Uterus (tissue), 3 donors: ENCODE measurements at regions not wholly inside any gene's neighbourhood (a gene's known extent, or its start where the extent isn't known, plus 50 kb on each side); places are given as distances from the start of the nearest gene placed in this dataset.
"Not testable (repeated sequence)": the region's sequence is repeated elsewhere in the genome, so short reads cannot be mapped to it uniquely, and the experiment has no call there.

ENCODE experiments used
- DNase-seq, 2 donors: peaks; one replicate each; pipeline ENCODE4 v3.0.0-alpha.2; 2019 to 2020
- H3K27ac ChIP-seq, 2 donors: fragments of 200-600 bp; sonication (generic); 1 replicate in 1 of 2; 2 replicates in 1 of 2; pipeline ENCODE4 v1.5.1; 2016 to 2018
- H3K27me3 ChIP-seq, 2 donors: fragments of 200-600 bp; sonication (generic); one replicate each; pipeline ENCODE4 v1.5.1; 2018 to 2019; ENCODE audit warnings: control low read depth in 1 of 2
- H3K36me3 ChIP-seq, 2 donors: fragments of 200-600 bp; sonication (generic); one replicate each; pipeline ENCODE4 v1.5.1; 2019; ENCODE audit warnings: control low read depth in 1 of 2
- H3K4me1 ChIP-seq, 2 donors: fragments of 200-600 bp; sonication (generic); one replicate each; pipeline ENCODE4 v1.5.1; 2018 to 2019; ENCODE audit warnings: control low read depth in 1 of 2
- H3K4me3 ChIP-seq, 2 donors: fragments of 200-600 bp; sonication (generic); 1 replicate in 1 of 2; 2 replicates in 1 of 2; pipeline ENCODE4 v1.5.1; 2018 to 2019; ENCODE audit warnings: mild to moderate bottlenecking in 1 of 2
- H3K9me3 ChIP-seq, 2 donors: fragments of 200-600 bp; sonication (generic); one replicate each; pipeline ENCODE4 v1.5.1; 2019; ENCODE audit warnings: control low read depth in 1 of 2
- POLR2A ChIP-seq, 2 donors: fragments of 450-650 bp; IDR thresholded peaks; one replicate each; pipeline ENCODE4 v1.6.1; 2016; ENCODE audit warnings: antibody characterized with exemption in 2 of 2, mild to moderate bottlenecking in 1 of 2, moderate library complexity in 1 of 2
- intact Hi-C: fragments of 100-400 bp; cut with DNase I; formaldehyde crosslinking; loops from one replicate; pipeline ENCODE4 v1.15.1; 2023; ENCODE audit warnings: low total_unique reads
- TF ChIP-seq, protein P1 (sequence below), 4 experiments: fragments of 200-600 bp in 2 of 4; fragments of 450-650 bp in 2 of 4; sonication (generic) in 2 of 4; IDR thresholded peaks; one replicate each; pipeline ENCODE4 v1.5.1; 2016 to 2019; ENCODE audit warnings: antibody characterized with exemption in 4 of 4, mild to moderate bottlenecking in 2 of 4, moderate library complexity in 1 of 4
- donor health status: DM: yes; HTN: yes; CAD: no.

DNA sequence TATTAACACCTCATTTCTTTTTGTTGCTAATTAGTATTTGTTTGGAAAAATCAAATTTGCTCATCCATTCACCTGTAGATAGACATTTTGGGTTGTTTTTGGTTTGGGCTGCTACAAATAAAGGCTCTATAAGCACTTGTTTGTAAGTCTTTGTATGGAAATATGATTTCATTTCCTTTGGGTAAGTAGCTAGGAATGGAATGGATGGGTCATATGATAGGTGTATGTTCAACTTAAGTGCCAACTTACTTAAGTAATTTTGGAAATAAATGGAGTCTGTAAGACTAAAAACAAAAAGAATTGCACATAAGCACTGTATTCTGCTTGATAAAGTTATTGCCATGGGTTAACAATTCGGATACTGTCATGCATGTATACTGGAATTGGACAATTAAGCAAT lies 157.7 kb upstream of the NAMPT start:
- no peaks in the 10 kb centered on the region for H3K36me3 ChIP-seq
- H3K4me3 ChIP-seq, result no peak overlapping the region
- TF ChIP-seq, protein P1, sequence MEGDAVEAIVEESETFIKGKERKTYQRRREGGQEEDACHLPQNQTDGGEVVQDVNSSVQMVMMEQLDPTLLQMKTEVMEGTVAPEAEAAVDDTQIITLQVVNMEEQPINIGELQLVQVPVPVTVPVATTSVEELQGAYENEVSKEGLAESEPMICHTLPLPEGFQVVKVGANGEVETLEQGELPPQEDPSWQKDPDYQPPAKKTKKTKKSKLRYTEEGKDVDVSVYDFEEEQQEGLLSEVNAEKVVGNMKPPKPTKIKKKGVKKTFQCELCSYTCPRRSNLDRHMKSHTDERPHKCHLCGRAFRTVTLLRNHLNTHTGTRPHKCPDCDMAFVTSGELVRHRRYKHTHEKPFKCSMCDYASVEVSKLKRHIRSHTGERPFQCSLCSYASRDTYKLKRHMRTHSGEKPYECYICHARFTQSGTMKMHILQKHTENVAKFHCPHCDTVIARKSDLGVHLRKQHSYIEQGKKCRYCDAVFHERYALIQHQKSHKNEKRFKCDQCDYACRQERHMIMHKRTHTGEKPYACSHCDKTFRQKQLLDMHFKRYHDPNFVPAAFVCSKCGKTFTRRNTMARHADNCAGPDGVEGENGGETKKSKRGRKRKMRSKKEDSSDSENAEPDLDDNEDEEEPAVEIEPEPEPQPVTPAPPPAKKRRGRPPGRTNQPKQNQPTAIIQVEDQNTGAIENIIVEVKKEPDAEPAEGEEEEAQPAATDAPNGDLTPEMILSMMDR (IDR thresholded peaks at IDR 0.05), result no peak
- no peak for TF ChIP-seq POLR2A (IDR thresholded peaks at IDR 0.05)
- H3K9me3 ChIP-seq, result no peaks in the 10 kb centered on the region
- H3K27me3 ChIP-seq, result no peaks in the 10 kb centered on the region
- DNase-seq, result no peak
- no peak overlapping the region for H3K27ac ChIP-seq
- H3K4me1 ChIP-seq, result no peaks in the 10 kb centered on the region
- intact Hi-C loops, result no loop called here

GRCh38 chr7:106441343-106441742 lies 156.6 kb upstream of the NAMPT start:
- H3K4me3 ChIP-seq, H3K4me1 ChIP-seq, H3K36me3 ChIP-seq, H3K9me3 ChIP-seq, H3K27ac ChIP-seq, DNase-seq, intact Hi-C loops, H3K27me3 ChIP-seq: not testable (repeated sequence)

GRCh38 chr7:106436933-106437332 lies 152.2 kb upstream of the NAMPT start:
- not testable (repeated sequence) for H3K36me3 ChIP-seq

DNA sequence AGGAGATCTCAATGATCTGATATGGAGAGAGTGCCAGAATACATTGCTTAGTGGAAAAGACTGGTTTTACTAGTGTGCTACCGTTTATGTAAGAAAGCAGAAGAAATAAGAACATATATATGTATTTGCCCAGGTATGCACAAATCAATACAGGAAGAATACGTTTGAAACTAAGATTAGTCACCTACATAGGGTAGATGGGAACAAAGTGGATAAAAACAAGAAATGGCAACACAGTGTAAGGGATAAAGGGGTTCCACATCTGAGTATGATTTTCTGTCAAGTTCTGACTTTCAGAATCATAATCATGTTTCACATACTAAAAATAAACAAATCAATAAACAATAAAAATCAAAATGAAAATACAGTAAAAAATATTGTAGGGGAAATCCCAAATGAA lies 148.6 kb upstream of the NAMPT start:
- no peaks in the 10 kb centered on the region for H3K4me1 ChIP-seq
- H3K9me3 ChIP-seq, result no peaks in the 10 kb centered on the region
- intact Hi-C loops, result no loop called here
- no peak overlapping the region for H3K4me3 ChIP-seq
- no peak overlapping the region for H3K27ac ChIP-seq
- no peaks in the 10 kb centered on the region for H3K27me3 ChIP-seq
- H3K36me3 ChIP-seq, result no peaks in the 10 kb centered on the region
- DNase-seq, result no peak
- TF ChIP-seq, protein P1 (IDR thresholded peaks at IDR 0.05), result no peak
- TF ChIP-seq POLR2A (IDR thresholded peaks at IDR 0.05), result no peak

More at GRCh38 chr7:106436933-106437332, 152.2 kb upstream of the NAMPT start:
- DNase-seq, H3K27ac ChIP-seq, H3K9me3 ChIP-seq, H3K4me1 ChIP-seq, intact Hi-C loops, H3K4me3 ChIP-seq, H3K27me3 ChIP-seq: not testable (repeated sequence)

DNA sequence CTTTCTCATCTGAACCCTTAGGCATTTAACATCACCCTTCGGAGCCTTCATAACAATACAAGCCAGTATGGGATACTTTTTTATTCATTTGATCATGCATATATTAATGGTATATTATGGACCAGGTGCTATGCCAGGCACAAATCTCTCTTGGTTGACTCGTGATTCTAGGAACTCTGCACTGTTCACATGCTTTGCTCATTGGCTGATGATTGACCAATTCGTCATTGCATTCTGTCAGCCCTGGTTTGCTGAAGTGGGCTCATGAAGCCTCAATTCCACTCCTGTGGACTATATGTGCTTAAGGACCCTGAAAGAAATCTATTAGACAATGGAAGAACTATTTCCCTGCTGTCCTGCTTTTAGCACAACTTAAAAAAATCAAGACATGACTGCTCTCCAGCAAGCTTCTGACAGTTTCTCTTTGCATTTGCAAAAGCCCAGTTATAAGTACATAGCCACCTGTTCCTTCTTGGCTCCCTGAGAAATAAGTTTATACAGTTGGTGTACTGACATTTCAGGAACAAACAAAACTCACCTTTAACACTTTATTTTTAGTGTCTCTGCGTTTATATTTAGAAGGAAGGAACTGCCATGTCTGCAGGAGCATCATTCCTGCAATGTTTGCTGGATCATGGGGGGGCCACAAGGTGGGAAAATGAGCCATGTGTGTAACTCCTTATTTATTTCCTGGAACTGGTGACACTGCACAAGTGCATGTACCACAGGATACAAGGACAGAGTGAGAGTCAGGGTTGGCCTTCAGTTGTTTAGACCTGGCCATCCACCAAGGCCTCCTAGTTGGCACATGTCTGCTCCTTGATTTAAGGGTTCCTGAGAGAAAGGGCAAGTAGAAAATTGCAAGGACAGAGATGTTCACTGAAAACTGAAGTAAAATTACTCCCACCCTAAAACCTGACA lies 146.0 kb upstream of the NAMPT start:
- Histone ChIP-seq H3K27me3 (no peaks in the 10 kb centered on the region), H3K27ac (no peak overlapping the region), H3K4me3 (no peak overlapping the region), H3K4me1 (no peaks in the 10 kb centered on the region), H3K9me3 (no peaks in the 10 kb centered on the region), H3K36me3 (no peaks in the 10 kb centered on the region)
- no peak for DNase-seq
- no peak for TF ChIP-seq POLR2A (IDR thresholded peaks at IDR 0.05)
- TF ChIP-seq, protein P1 (IDR thresholded peaks at IDR 0.05), result no peak
- intact Hi-C loops, result no loop called here

DNA sequence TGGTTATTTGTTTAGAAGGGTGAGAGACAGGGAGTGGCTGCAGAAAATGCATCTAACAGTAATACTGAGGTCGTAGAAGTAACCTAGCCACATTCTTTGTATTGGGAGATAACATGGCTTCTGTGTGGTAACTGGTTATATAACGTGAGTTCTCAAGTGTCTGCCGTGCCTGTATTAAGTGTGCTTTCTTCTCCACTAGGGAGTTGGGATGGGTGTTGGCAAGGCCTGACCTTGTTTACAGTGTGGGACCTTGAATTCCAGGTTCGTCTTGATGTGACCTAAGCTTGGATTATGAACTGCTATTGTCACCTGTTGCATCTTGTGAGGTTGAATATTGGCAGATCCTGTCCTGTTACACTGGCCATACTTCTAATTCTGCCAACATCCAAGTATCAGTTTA lies 145.3 kb upstream of the NAMPT start:
- no peak for DNase-seq
- TF ChIP-seq, protein P1 (IDR thresholded peaks at IDR 0.05), result no peak
- no peak for TF ChIP-seq POLR2A (IDR thresholded peaks at IDR 0.05)
- intact Hi-C loops, result no loop called here
- Histone ChIP-seq H3K27me3 (no peaks in the 10 kb centered on the region), H3K27ac (no peak overlapping the region), H3K9me3 (no peaks in the 10 kb centered on the region), H3K4me3 (no peak overlapping the region), H3K4me1 (no peaks in the 10 kb centered on the region), H3K36me3 (no peaks in the 10 kb centered on the region)
